CD4-positive, alpha-beta T cell (primary cell): ENCODE measurements at regions not wholly inside any gene's neighbourhood (a gene's known extent, or its start where the extent isn't known, plus 50 kb on each side); places are given as distances from the start of the nearest gene placed in this dataset.

Source experiments
- ATAC-seq: fragments of 200-7000 bp; cut with Tn5 transposase; one replicate; pipeline ENCODE4 v1.10.0; 2022; ENCODE audit warnings: mild to moderate bottlenecking; ENCODE audit not compliant: poor library complexity
- CTCF ChIA-PET: fragments of 350-600 bp; sonication (Branson Sonifier 250); formaldehyde crosslinking; loops from one replicate; lab custom pipeline; 2021; ENCODE audit warnings: antibody characterized with exemption, inconsistent platforms; lab: Charles Lee
- POLR2A ChIA-PET: fragments of 350-600 bp; sonication (Branson Sonifier 250); formaldehyde crosslinking; loops from one replicate; lab custom pipeline; 2021; ENCODE audit warnings: antibody characterized with exemption, inconsistent platforms; lab: Charles Lee
- DNase-seq, 14 experiments: peaks; one replicate each; pipeline ENCODE4 v3.0.0-alpha.2; 2013 to 2020; ENCODE audit warnings: mixed read lengths in 2 of 14
- H3K27ac ChIP-seq, 2 donors: one replicate each; pipeline versions ENCODE4 v1.5.1 to v1.7.0; 2013; ENCODE audit warnings: low read length in 2 of 2, low read depth in 1 of 2, mild to moderate bottlenecking in 1 of 2
- H3K27me3 ChIP-seq, 2 experiments: 1 replicate in 1 of 2; 2 replicates in 1 of 2; pipeline versions ENCODE4 v1.6.1 to v1.7.0; 2013; ENCODE audit warnings: low read length in 2 of 2, control low read depth in 1 of 2, mild to moderate bottlenecking in 1 of 2, moderate library complexity in 1 of 2; ENCODE audit not compliant: insufficient read depth in 2 of 2, control insufficient read depth in 1 of 2
- H3K36me3 ChIP-seq: one replicate; pipeline ENCODE4 v1.6.1; 2013; ENCODE audit warnings: low read length, control low read depth; ENCODE audit not compliant: insufficient read depth
- H3K4me1 ChIP-seq: one replicate; pipeline ENCODE4 v1.6.1; 2013; ENCODE audit warnings: low read length, control low read depth; ENCODE audit not compliant: insufficient read depth
- H3K4me3 ChIP-seq: one replicate; pipeline ENCODE4 v1.5.1; 2013; ENCODE audit warnings: mild to moderate bottlenecking, low read length, moderate library complexity
- H3K9me3 ChIP-seq, 2 experiments: 1 replicate in 1 of 2; 2 replicates in 1 of 2; pipeline versions ENCODE4 v1.6.1 to v1.7.0; 2013; ENCODE audit warnings: low read length in 2 of 2, mild to moderate bottlenecking in 2 of 2, control low read depth in 1 of 2, moderate library complexity in 1 of 2; ENCODE audit not compliant: control insufficient read depth in 1 of 2, insufficient read depth in 1 of 2
- H3K27ac Mint-ChIP-seq: one replicate; pipeline ENCODE4 v1.8.0; 2020; ENCODE audit warnings: mixed read lengths
- H3K27me3 Mint-ChIP-seq: one replicate; pipeline ENCODE4 v1.8.0; 2021; ENCODE audit warnings: mixed read lengths
- H3K36me3 Mint-ChIP-seq: one replicate; pipeline ENCODE4 v1.8.0; 2021; ENCODE audit warnings: low read depth, mixed read lengths
- H3K4me1 Mint-ChIP-seq: one replicate; pipeline ENCODE4 v1.8.0; 2021; ENCODE audit warnings: low read depth, mixed read lengths
- H3K4me3 Mint-ChIP-seq: one replicate; pipeline ENCODE4 v1.8.0; 2020; ENCODE audit warnings: mild to moderate bottlenecking, mixed read lengths
- H3K9me3 Mint-ChIP-seq: one replicate; pipeline ENCODE4 v1.8.0; 2020; ENCODE audit warnings: mixed read lengths
- intact Hi-C, 2 experiments: fragments of 100-400 bp; cut with DNase I in 1 of 2; cut with micrococcal nuclease in 1 of 2; formaldehyde crosslinking; loops; one replicate each; pipeline versions ENCODE4 v1.15.1 to v1.9.0; 2023 to 2025; cut with DNase I, micrococcal nuclease
- TF ChIP-seq, protein P1 (sequence below): fragments of 200-600 bp; IDR thresholded peaks from one replicate; pipeline ENCODE4 v1.8.0; 2022; ENCODE audit warnings: antibody characterized with exemption, mild to moderate bottlenecking

- Mint-ChIP-seq H3K4me1 (no peaks in the 10 kb centered on the region), H3K4me3 (no peak overlapping the region), H3K9me3 (no peaks in the 10 kb centered on the region), H3K27me3 (no peaks in the 10 kb centered on the region), H3K36me3 (no peaks in the 10 kb centered on the region), H3K27ac (no peak overlapping the region)
- H3K4me3 ChIP-seq, result no peak overlapping the region
- ATAC-seq, result no peak
- CTCF ChIA-PET, result no interaction called here
- no peak for DNase-seq
- no peak overlapping the region for H3K27ac ChIP-seq
- H3K36me3 ChIP-seq, result no peaks in the 10 kb centered on the region
- H3K27me3 ChIP-seq, result no peaks in the 10 kb centered on the region
- intact Hi-C loops, result no loop called here
- TF ChIP-seq, protein P1, sequence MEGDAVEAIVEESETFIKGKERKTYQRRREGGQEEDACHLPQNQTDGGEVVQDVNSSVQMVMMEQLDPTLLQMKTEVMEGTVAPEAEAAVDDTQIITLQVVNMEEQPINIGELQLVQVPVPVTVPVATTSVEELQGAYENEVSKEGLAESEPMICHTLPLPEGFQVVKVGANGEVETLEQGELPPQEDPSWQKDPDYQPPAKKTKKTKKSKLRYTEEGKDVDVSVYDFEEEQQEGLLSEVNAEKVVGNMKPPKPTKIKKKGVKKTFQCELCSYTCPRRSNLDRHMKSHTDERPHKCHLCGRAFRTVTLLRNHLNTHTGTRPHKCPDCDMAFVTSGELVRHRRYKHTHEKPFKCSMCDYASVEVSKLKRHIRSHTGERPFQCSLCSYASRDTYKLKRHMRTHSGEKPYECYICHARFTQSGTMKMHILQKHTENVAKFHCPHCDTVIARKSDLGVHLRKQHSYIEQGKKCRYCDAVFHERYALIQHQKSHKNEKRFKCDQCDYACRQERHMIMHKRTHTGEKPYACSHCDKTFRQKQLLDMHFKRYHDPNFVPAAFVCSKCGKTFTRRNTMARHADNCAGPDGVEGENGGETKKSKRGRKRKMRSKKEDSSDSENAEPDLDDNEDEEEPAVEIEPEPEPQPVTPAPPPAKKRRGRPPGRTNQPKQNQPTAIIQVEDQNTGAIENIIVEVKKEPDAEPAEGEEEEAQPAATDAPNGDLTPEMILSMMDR, result no peak
- peaks cover 15 to 100% of the 10 kb centered on the region in 2 experiments for H3K9me3 ChIP-seq
- POLR2A ChIA-PET, result no interaction called here
- H3K4me1 ChIP-seq, result no peaks in the 10 kb centered on the region
Observed at GRCh38 chr12:34356233-34356987, 334.1 kb downstream of the ALG10 start.

- Histone ChIP-seq H3K4me3 (no peak overlapping the region), H3K36me3 (no peaks in the 10 kb centered on the region), H3K4me1 (no peaks in the 10 kb centered on the region), H3K27me3 (peaks cover 0 to 4% of the 10 kb centered on the region in 2 experiments), H3K27ac (no peak overlapping the region), H3K9me3 (peaks cover 24 to 100% of the 10 kb centered on the region in 2 experiments)
- no peaks in the 10 kb centered on the region for H3K4me1 Mint-ChIP-seq
- intact Hi-C loops, result no loop called here
- H3K36me3 Mint-ChIP-seq, result no peaks in the 10 kb centered on the region
- H3K27ac Mint-ChIP-seq, result no peak overlapping the region
- H3K27me3 Mint-ChIP-seq, result no peaks in the 10 kb centered on the region
- POLR2A ChIA-PET, result no interaction called here
- no peak overlapping the region for H3K4me3 Mint-ChIP-seq
- CTCF ChIA-PET, result no interaction called here
- no peaks in the 10 kb centered on the region for H3K9me3 Mint-ChIP-seq
- DNase-seq (no peak), ATAC-seq (no peak)
- TF ChIP-seq, protein P1, result no peak
Observed at GRCh38 chr12:34357791-34358190, 335.5 kb downstream of the ALG10 start.

- Histone ChIP-seq H3K9me3 (peaks cover 25 to 100% of the 10 kb centered on the region in 2 experiments), H3K36me3 (no peaks in the 10 kb centered on the region), H3K27ac (no peak overlapping the region), H3K27me3 (peaks cover 0 to 4% of the 10 kb centered on the region in 2 experiments), H3K4me3 (no peak overlapping the region), H3K4me1 (no peaks in the 10 kb centered on the region)
- DNase-seq (no peak), ATAC-seq (no peak)
- ChIA-PET CTCF (no interaction called here), POLR2A (no interaction called here)
- intact Hi-C loops, result no loop called here
- Mint-ChIP-seq H3K4me3 (no peak overlapping the region), H3K9me3 (no peaks in the 10 kb centered on the region), H3K36me3 (no peaks in the 10 kb centered on the region), H3K27ac (no peak overlapping the region), H3K27me3 (no peaks in the 10 kb centered on the region), H3K4me1 (no peaks in the 10 kb centered on the region)
- TF ChIP-seq, protein P1, result no peak
Observed at GRCh38 chr12:34358198-34358597, 335.9 kb downstream of the ALG10 start.
